AG08395 (cell line): ENCODE measurements at regions not wholly inside any gene's neighbourhood (a gene's known extent, or its start where the extent isn't known, plus 50 kb on each side); places are given as distances from the start of the nearest gene placed in this dataset.
"Not testable (repeated sequence)": the region's sequence is repeated elsewhere in the genome, so short reads cannot be mapped to it uniquely, and the experiment has no call there.

Source experiments
- DNase-seq: peaks from one replicate; pipeline ENCODE4 v3.0.0; 2012; ENCODE audit warnings: mixed read lengths, low spot score

DNA sequence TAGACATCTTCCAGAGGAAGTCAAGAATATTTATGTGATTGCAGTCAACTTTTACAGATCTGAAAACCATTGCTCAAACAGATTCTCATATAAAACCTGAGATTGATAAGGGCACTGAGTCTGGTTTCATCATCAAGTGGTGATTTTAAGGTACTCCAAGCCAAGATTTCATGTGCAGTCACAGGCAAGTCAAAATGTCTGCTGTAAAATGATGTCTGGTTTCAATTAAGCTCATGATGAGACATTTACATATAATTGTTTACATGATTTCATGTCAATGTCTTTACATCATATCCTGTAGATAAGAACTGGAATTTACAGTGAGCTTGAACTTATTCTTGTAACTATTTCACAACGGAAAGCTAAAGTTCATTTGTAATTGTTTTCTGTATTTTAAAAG is 1215.5 kb downstream of the ROBO2 start:
- DNase-seq = peak; percentile 15

DNA sequence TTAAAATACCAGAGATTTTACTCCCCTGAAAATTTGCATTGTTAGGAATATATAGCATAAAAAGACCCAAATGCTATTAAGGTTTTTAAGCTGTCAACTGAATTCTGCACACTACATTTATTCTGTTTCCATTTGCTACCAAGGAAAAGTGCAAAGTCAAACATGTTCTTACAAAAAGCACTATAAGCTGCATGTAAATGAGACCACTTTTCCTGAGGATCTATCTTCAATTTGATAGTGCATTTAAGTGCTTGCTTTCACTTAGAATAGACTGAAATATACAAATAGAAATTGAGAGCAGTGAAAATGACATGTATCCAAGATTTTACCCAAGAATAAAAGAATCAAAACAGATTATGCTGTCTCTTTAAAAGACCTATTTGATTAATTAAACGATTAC is 1216.2 kb downstream of the ROBO2 start:
- DNase-seq = no peak

DNA sequence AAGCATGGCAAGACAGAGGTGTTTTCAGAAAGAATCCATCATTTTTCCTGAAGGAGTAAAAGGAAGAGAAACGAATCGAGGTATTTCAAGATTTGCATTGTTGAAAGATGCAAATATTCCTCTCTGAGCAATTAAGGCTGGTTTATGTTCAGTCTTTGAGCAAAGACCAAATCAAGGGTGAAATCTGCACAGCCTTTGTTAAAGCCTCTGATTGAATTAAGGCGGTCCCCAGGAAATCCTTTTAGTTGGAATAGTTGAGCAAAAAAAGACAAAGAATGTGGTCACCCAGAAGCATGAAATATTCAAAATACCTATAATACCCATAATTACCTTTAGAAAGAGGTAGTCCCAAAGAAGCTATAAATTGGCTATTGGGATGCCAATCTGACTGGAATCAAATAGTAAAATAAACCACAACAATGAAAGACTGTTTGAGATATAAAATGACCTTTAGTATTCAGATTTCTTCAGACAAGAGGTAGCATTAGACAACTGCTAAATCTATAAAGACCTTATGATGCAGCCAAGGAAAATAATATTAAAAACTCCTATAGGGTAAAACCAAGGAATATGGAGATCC is 1218.1 kb downstream of the ROBO2 start:
- no peak for DNase-seq

DNA sequence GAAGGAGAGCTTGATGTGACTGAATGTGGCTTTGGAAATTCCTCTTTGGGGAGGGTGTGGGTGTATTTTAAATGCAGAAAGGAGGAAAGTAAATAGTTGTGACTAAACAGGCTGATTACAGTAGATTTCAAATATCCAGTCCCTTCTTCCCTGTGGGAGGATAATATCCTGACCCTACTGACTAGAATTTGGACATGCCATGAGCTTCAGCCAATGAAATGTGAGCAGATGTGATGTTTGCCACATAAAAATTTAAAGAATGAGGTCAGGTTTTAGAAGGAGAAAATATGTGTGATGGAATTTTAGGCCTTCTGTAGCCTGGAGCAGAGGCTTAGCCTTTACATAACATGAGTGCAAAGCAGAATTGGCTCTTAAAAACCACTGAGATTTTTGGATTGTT is 1218.9 kb downstream of the ROBO2 start:
- peak; percentile 82 for DNase-seq

DNA sequence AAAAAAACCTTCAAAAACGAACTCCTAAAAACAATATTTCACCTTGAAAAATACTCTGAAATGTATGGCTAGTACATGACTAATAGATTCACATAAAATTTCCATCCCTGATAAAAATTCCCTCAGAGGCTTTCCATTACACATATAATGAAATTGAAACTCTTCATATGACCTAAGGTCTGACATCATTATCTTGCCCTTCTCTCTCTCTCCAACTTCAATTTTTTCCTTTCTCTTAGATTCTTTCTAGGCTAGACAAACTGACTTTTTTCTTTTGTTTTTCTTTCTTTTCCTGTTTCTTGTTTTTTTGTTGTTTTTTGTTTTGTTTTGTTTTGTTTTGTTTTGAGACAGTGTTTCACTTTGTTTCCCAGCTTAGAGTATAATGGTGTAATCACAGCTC is 1220.5 kb downstream of the ROBO2 start:
- DNase-seq = no peak

DNA sequence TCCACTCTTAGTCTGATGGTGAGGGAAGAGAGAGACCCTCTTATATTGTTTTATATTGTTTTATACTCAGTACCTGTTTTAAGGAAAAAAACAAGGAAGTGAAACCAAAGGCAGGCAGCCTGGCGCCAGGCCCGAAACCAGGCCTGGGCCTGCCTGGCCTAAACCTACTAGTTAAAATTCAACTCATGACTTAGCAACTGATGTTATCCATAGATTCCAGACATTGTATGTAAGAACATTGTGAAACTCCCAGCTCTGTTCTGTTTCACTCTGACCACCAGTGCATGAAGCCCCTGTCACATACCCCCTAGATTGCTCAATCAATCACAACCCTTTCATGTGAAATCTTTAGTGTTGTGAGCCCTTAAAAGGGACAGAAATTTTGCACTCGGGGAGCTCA is 1226.7 kb downstream of the ROBO2 start:
- not testable (repeated sequence) for DNase-seq

DNA sequence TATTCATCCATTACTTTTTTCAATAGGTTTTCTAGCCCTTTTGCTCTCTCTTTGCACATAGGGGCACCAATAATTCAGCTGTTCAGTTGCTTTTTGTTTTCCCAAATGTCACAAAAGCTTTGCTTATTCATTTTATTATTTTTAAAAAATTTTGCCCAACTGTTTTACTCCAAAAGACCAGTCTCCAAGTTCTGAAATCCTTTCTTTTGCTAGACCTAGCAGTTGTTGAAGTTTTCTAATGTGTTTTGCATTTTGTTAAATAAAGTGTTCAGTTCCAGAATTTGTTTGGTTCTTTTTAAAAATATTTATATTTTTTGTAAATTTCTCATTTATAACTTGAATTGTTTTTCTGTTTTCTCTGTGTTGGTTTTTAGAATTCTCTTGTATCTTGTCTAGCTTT is 1227.3 kb downstream of the ROBO2 start:
- no peak for DNase-seq

DNA sequence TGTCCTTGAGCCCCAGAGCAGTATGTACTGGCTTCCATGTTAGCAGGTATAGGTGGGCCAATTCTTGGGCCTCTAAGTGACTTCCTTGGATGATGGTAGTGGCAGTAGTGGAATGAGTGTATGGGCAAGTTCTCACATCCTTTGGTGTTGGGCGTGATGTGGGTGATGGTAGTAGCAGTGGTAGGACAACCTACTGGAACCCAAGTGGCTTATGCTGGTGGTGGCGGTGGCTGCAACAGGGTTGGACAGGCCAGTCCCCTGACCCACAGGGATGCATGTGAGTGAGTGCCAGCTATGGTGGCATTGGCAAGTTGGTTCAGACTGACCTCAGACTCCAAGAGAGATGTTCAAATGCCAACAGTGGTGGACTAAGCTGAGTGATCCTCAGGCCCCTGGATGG is 1228.2 kb downstream of the ROBO2 start:
- no peak for DNase-seq

DNA sequence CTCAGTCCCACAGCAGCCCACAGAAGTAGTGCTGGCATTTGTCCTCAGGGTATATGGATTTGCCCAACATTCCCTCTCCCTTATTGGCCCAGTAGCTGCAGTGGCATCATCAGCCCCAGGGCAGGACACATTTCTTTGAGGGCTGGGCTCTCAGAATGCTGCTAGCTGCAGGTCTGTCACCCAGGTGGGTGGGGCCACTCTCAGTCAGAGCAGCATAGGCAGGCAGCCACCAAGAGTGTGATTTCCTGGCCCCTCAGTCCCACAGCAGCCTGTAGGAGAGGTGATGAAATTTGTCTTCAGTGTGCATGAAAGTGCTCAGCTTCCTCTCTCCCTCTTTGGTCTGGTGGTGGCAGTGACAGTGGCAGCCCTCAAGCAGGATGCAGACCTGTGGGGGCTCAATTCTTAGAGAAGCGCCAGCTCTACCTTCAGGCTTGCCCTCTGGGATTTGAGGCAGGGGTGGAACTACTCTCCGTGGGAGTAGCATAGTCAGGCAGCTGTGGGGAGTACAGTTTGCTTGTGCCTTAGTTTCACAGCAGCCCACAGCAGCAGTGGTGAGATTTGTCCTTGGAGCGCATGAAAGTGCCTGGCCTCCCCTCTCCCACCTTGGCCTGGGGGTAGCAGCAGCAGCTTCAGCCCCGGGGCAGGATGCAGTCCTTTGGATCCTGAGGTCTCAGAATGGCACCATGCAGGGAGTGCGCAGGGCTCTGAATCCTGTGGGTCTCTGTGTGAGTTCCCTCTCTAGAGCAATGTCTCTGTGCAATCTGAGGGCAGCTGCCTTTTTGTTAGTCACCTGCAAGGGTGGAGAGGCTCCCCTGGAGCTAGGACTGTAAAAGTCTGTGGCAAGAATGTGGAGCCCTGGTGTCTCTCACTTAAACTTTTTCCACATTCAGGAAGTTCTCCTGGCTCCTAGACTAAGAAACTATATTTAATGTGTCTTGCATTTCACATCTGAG is 1229.1 kb downstream of the ROBO2 start:
- DNase-seq = no peak

DNA sequence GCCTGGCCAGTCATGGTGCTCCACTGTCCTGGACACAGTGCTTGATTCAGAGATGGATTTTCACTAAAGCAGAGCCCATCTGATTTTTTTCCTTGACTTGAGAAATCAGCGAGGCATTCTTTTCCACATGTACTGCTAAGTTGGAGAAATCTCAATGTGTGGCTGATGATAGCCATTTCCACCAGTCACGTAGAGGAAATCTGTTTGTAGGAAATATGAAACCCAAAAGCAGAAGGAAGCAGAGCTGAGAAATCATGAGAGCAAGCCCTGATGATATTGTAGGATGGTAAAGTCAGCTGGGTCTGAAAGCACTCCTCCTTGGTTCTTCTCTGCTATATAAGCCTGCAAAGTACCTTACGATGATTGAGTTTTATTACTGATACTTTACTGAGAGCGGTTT is 1233.4 kb downstream of the ROBO2 start:
- DNase-seq = no peak

DNA sequence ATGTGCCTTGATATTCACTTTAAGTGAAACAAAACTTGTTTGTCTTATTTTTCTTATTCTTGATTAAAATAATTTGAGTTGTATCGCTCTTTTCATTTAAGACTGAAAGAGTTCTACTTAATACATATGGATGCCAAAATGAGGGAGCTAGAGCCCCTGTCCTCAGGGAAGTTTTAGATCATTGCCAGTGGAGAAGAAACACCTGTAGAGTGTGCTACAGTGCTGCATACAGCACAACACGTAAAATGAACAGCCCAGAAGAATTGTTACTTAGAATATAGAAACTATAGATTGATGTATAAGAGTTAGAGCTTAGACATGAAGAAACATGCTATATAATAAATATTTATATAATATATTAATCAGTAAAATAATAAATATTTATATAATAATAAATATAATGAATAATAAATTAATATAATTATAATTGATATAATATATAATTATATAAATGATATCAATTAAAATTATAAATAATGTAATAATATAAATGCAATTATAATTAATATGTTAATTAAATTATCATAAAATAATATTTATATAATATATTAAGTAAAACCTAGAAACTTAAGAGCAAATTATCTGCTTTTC is 1234.7 kb downstream of the ROBO2 start:
- DNase-seq = no peak

DNA sequence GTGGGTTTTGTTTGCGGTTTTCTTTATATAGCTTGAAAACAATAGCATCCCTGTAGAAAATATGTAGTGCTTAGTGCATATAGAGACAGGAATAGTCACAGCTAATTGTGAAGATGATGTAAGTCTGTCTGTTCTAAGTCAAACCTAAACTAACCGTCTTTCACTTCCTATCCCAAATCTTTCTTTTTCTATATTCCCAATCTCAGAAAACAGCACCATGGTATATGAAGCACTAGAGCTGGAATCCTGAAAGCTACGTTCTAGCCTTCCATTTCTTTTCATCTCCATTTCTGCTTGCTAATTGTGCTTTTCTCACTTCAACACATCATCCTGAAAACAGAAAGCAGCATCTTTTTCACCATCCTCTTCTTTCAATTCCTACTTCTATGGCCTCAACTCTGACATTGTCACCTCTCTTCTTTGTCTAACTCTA is 1235.5 kb downstream of the ROBO2 start:
- no peak for DNase-seq

DNA sequence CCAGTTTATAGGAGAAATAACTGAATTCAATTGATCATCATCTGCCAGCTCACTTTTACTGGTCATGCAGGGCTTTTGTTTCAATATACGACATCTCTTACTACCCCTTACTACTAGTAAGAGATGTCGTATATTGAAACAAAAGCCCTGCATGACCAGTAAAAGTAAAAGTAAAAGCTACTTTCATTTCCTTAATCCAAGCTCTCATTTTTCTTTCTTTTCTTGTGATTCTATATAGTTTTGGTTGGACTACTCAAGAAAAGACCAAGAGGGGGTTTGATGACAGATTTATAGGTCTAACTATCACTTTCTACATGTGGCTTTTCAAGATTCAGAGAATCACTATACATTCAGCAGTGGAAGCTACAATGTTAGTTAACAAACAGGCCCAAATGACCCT is 1237.3 kb downstream of the ROBO2 start:
- no peak for DNase-seq

DNA sequence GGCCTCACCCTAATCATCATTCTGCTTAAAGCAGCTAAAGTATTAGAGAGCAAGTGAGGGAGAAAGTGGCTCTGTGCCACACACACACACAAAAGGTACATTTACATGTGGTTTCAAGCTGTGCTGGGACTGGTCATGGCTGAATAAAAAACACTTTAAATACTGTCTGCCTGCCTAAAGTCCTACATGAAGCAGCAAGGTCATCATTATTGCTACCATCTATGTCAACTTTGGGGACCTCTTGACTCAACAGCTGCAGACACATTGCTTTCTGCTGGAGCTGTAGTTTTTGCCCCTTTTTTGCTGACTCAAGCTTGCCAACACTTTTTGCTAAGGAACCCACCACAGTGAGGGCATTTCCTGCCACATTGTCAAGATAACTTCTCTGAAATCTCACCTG is 1237.9 kb downstream of the ROBO2 start:
- no peak for DNase-seq

DNA sequence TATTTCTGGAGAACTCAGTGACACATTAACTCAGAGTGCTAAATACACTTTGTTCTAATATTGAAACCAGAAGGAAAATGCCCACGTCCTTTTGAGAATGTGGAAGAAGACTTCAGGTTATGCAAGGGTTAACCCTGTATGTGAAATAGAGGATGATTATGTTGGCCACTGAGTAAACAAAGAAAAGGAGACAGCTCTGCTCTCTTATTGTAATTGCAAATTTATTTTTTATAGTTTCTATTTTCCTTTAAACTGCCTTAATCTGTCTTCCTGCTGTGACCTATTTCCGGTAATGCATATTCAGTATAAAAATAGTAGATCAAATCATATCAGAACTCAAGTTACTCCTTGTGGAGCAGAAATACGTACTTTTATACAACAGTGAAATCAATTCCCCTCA is 1239.2 kb downstream of the ROBO2 start:
- no peak for DNase-seq

DNA sequence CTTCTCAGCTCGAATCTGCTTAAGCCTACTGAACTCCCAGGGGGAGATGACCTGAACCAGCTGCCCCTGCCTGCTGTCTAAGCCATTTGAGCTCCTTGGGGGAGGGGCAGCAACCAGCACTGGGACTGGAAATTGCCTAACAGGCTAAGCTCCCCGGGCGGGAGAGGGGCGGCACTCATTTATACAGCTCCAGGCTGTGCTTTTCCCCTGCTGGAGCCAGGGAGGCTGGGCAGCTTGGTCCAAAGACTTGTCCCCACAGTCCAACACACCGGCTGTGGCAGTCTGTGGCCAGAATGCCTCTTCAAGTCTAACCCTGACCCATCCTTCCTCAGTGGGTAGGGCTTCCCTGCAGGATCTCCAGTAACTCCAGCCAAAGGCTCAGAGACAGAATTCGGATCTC is 1241.5 kb downstream of the ROBO2 start:
- DNase-seq = no peak

DNA sequence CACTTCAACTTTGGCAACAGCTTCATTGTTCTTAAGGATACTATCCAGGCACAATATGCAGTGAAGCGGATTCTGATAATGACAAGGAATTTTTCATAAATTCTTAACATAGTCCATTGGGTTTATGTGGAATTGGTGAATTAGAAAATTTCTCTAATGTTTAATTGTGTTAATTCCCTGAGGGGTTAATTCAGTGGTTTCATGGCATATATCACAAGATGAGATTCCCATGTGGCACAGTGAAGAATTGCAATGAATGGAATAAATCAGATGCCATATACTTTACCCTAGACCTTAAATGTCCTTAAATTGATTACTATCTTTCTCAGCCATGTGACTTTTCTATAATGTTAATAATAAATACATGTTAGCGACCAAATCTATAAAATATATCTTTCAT is 1244.1 kb downstream of the ROBO2 start:
- DNase-seq = no peak

DNA sequence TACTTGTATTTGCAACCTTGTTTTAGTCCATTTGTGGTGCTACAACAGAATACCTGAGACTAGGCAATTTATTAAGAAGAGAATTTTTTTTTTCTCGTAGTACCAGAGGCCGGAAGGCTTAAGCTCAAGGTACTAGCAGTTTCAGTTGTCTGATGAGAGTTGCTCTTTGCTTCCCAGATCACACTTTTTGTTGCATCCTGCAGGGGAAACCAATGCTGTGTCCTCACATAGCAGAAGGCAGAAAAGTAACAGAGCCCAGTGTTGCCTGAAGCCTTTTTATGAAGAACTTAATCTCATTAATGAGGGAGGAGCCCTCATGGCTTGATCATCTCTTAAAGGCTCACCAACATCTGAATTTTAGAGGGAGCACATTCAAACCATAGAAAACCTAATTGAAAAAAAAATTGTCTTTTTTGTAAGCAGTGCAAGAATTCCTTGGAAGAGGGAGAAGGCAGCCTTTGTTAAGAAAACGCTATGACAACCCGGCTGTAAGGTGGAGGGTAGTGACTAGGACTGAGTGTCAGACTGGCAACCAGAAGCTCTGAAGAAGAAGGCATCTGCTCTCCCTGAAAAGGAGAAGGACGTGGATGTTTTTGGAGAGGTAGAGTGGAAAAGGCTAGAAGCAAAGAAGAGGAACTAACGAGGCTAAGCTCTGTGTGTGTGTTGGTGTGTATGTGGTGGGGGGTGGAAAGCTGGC is 1245.3 kb downstream of the ROBO2 start:
- DNase-seq = no peak

DNA sequence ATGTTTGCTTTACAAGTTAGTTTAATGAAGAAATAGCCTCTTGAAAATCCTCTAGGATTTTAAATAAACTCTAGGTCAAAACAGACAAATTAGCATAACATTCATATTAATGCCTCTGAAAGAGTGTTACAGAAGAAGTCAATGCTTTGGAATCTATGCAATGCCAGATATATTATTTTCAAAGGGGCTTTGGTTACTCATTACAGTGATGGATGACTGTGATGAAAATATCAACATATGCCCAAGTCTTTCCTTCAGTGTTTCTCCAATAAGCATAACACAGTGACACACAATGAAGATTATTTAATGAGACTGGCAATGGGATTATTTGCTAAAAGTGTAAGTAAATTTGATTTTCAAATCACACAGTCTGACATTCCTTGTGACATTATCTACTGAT is 1247.2 kb downstream of the ROBO2 start:
- DNase-seq = no peak

DNA sequence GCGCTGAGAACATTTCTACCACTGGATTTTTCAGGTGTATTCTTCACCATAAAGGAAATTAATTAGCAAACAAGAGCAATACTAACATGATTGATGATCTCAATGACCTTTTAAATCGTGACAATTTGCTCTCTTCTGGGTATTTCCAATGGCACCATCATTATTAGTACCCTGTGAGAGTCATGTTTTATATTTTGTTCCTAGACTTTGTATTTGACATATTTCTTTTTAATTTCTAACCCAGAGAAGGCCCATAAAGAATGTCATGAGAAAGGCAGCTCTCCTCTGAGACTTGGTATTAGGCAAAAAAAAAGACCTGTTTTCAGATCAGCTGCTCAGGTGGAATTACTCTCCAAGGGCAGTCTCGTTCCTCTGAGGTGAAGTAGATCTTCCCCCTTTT is 1253.4 kb downstream of the ROBO2 start:
- DNase-seq = no peak

DNA sequence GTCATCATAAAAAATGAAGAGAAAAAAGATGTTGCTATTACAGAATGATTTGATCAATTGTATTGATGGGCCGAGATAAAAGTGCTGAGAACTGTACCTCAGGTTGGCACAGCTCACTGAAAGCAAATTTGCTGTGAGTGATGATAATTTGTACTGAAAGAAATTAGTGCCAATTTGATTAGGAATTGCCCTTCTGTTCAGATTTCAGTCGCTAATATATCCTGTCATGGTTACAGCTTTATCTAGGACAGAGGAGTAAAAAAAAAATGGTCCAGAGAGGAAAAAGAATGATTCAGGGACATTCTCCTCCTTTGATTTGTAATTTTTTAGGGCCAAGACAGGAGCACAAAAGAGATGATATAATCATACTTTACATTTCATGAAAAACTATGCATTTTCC is 1264.2 kb downstream of the ROBO2 start:
- no peak for DNase-seq

DNA sequence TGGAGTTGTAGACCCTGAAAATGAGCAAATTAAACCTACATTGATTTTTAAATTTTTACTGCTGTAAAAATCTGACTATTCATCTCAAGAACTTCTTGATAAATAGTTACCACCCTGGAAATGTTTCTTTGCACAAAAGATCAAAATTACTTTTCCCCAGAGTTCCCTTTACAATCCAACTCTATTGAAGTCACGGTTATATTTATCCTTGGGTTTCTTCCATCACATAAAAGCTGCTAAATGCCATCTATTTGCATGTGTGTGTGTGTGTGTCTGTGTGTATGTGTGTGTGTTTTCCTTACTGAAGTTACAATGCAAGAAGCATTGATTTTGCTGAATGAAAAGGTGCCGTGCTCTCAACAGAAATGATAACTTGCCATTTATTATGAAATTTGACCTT is 1273.0 kb downstream of the ROBO2 start:
- DNase-seq = no peak

DNA sequence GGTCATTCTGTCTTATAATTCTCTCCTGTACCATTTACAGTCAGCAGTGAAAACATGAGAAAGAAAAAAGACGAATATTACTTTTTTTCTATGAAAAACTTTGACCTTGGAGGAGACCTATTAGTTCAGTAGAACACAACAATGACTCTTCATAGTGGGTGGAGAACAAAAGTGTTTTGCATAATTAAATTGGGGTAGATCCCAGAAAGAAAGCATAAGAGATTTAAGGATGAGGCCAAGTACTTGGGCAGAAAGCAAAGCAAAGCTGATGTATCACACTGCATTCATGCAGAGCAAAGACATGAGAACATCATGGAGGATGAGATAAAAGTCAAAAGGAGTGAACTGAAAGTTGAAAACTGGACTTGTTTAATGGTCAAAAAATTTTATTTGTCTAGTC is 1273.4 kb downstream of the ROBO2 start:
- no peak for DNase-seq
